Body of pancreas (tissue), 4 donors: ENCODE measurements at regions not wholly inside any gene's neighbourhood (a gene's known extent, or its start where the extent isn't known, plus 50 kb on each side); places are given as distances from the start of the nearest gene placed in this dataset.

Experiments
- ATAC-seq: fragments of 150-250 bp; one replicate; pipeline ENCODE4 v1.9.1; 2016
- DNase-seq, 4 donors: peaks; one replicate each; pipeline ENCODE4 v3.0.0-alpha.2; 2019
- H3K27ac ChIP-seq, 4 donors: fragments of 200-600 bp; sonication (generic); 1 replicate in 3 of 4; 2 replicates in 1 of 4; pipeline versions ENCODE4 v1.5.1 to v1.6.1; 2016 to 2019; ENCODE audit warnings: mild to moderate bottlenecking in 1 of 4, mixed read lengths in 1 of 4, moderate library complexity in 1 of 4
- H3K27me3 ChIP-seq, 2 donors: fragments of 200-600 bp; sonication (generic); one replicate each; pipeline ENCODE4 v1.6.0; 2016; ENCODE audit warnings: mild to moderate bottlenecking in 1 of 2
- H3K36me3 ChIP-seq, 2 donors: fragments of 200-600 bp; sonication (generic); replicated peaks in 1 of 2; 2 replicates each; pipeline ENCODE4 v1.5.1; 2016; ENCODE audit warnings: low read depth in 2 of 2; ENCODE audit not compliant: insufficient read depth in 1 of 2
- H3K4me1 ChIP-seq: fragments of 200-600 bp; sonication (generic); one replicate; pipeline ENCODE4 v1.6.0; 2016
- H3K4me3 ChIP-seq, 2 donors: fragments of 200-600 bp; sonication (generic); 1 replicate in 1 of 2; 2 replicates in 1 of 2; pipeline ENCODE4 v1.5.1; 2016 to 2019
- H3K9me3 ChIP-seq, 3 donors: fragments of 200-600 bp; sonication (generic); 1 replicate in 2 of 3; 2 replicates in 1 of 3; pipeline ENCODE4 v1.5.1; 2016
- CTCF ChIP-seq, 7 experiments: fragments of 450-650 bp in 4 of 7; fragments of 200-600 bp in 3 of 7; sonication (generic) in 3 of 7; IDR thresholded peaks; one replicate each; pipeline ENCODE4 v1.5.1; 2016 to 2019; ENCODE audit warnings: antibody characterized with exemption in 7 of 7
- POLR2A ChIP-seq, 3 donors: fragments of 450-650 bp; IDR thresholded peaks; one replicate each; pipeline ENCODE4 v1.6.1; 2016; ENCODE audit warnings: antibody characterized with exemption in 3 of 3, mild to moderate bottlenecking in 2 of 3
- WGBS, 2 donors: methylation state at CpG; one replicate each; pipeline ENCODE4 v1.1.5; 2017; 5-methylcytosine and 5-hydroxymethylcytosine counted together
- intact Hi-C: fragments of 100-400 bp; cut with DNase I; formaldehyde crosslinking; loops from one replicate; pipeline ENCODE4 v1.15.1; 2023

- ATAC-seq = no peak
- no peak overlapping the region for H3K27ac ChIP-seq
- H3K9me3 ChIP-seq = no peaks in the 10 kb centered on the region
- no peaks in the 10 kb centered on the region for H3K4me1 ChIP-seq
- intact Hi-C loops = no loop called here
- H3K36me3 ChIP-seq = no peaks in the 10 kb centered on the region
- no peaks in the 10 kb centered on the region for H3K27me3 ChIP-seq
- DNase-seq = no peak
- 36 to 56% methylated on average over 2 of the region's 2 CpGs for WGBS, 2 donors
- H3K4me3 ChIP-seq = no peak overlapping the region
- TF ChIP-seq POLR2A (IDR thresholded peaks at IDR 0.05) = no peak
- no peak for TF ChIP-seq CTCF (IDR thresholded peaks at IDR 0.05)
Measured at GRCh38 chr1:82840192-82840591, 1039.5 kb downstream of the ADGRL2 start.

- 81 to 84% methylated on average over 6 of the region's 6 CpGs for WGBS, 2 donors
- H3K4me3 ChIP-seq = no peak overlapping the region
- H3K4me1 ChIP-seq = no peaks in the 10 kb centered on the region
- H3K27ac ChIP-seq = no peak overlapping the region
- no peak for DNase-seq
- H3K9me3 ChIP-seq = no peaks in the 10 kb centered on the region
- intact Hi-C loops = no loop called here
- H3K27me3 ChIP-seq = no peaks in the 10 kb centered on the region
- H3K36me3 ChIP-seq = no peaks in the 10 kb centered on the region
- no peak for ATAC-seq
- TF ChIP-seq POLR2A (IDR thresholded peaks at IDR 0.05) (no peak), CTCF (IDR thresholded peaks at IDR 0.05) (no peak)
Measured at GRCh38 chr1:82837766-82838465, 1037.2 kb downstream of the ADGRL2 start.

GRCh38 chr1:82836973-82837680, 1036.4 kb downstream of the ADGRL2 start:
- H3K9me3 ChIP-seq = no peaks in the 10 kb centered on the region

GRCh38 chr1:82836213-82836972, 1035.7 kb downstream of the ADGRL2 start:
- no peaks in the 10 kb centered on the region for H3K36me3 ChIP-seq
- no peaks in the 10 kb centered on the region for H3K27me3 ChIP-seq
- ATAC-seq = no peak
- H3K9me3 ChIP-seq = no peaks in the 10 kb centered on the region
- intact Hi-C loops = no loop called here
- H3K27ac ChIP-seq = no peak overlapping the region
- no peaks in the 10 kb centered on the region for H3K4me1 ChIP-seq
- no peak overlapping the region for H3K4me3 ChIP-seq
- TF ChIP-seq POLR2A (IDR thresholded peaks at IDR 0.05) = no peak
- TF ChIP-seq CTCF (IDR thresholded peaks at IDR 0.05) = no peak
- DNase-seq = no peak
- WGBS, 2 donors = 76 to 82% methylated on average over 7 of the region's 7 CpGs

More at GRCh38 chr1:82836973-82837680, 1036.4 kb downstream of the ADGRL2 start:
- intact Hi-C loops = no loop called here
- Histone ChIP-seq H3K4me3 (no peak overlapping the region), H3K4me1 (no peaks in the 10 kb centered on the region), H3K27ac (no peak overlapping the region), H3K27me3 (no peaks in the 10 kb centered on the region), H3K36me3 (no peaks in the 10 kb centered on the region)
- ATAC-seq (no peak), DNase-seq (no peak)
- 74 to 78% methylated on average over 4 of the region's 4 CpGs for WGBS, 2 donors
- no peak for TF ChIP-seq POLR2A (IDR thresholded peaks at IDR 0.05)
- no peak for TF ChIP-seq CTCF (IDR thresholded peaks at IDR 0.05)
